PFSK-1 (cell line): ENCODE measurements at regions not wholly inside any gene's neighbourhood (a gene's known extent, or its start where the extent isn't known, plus 50 kb on each side); places are given as distances from the start of the nearest gene placed in this dataset.

Experiments used
- FOXP2 ChIP-seq: optimal IDR thresholded peaks from 2 replicates; pipeline ENCODE3; 2011; ENCODE audit warnings: borderline replicate concordance, control low read depth, inconsistent platforms; ENCODE audit not compliant: insufficient read depth; ENCODE audit errors: extremely low read length, extremely low read depth
- POLR2AphosphoS5 ChIP-seq: IDR thresholded peaks from 2 replicates; pipeline ENCODE4 v1.6.1; 2012; ENCODE audit warnings: low read depth, mild to moderate bottlenecking, control low read depth, low read length, moderate library complexity
- REST ChIP-seq, 2 experiments: IDR thresholded peaks; 2 replicates each; pipeline versions ENCODE4 v1.6.1 to v1.8.0; 2011 to 2012; ENCODE audit warnings: low read depth in 2 of 2, low read length in 2 of 2, control low read depth in 1 of 2, inconsistent platforms in 1 of 2, mild to moderate bottlenecking in 1 of 2, moderate library complexity in 1 of 2; ENCODE audit not compliant: insufficient read depth in 1 of 2
- SIN3A ChIP-seq: IDR thresholded peaks from 2 replicates; pipeline ENCODE4 v1.6.1; 2012; ENCODE audit warnings: mild to moderate bottlenecking, low read length, moderate library complexity, borderline replicate concordance; ENCODE audit not compliant: insufficient read depth
- TAF1 ChIP-seq: IDR thresholded peaks from 2 replicates; pipeline ENCODE4 v1.6.1; 2012; ENCODE audit warnings: low read length, control low read depth, borderline replicate concordance; ENCODE audit not compliant: insufficient read depth

- TF ChIP-seq TAF1 (no peak), REST (IDR thresholded peaks at IDR 0.05; ENCODE audit: insufficient read depth in 1 of 2, low read depth in 2 of 2, low read length in 2 of 2) (no peak), POLR2AphosphoS5 (no peak), FOXP2 (no peak), SIN3A (peak; percentile 56; the same call in 1 of the 2 replicates)
Observed at GRCh38 chrX:40169193-40170101, 71.7 kb upstream of the BCOR start.

DNA sequence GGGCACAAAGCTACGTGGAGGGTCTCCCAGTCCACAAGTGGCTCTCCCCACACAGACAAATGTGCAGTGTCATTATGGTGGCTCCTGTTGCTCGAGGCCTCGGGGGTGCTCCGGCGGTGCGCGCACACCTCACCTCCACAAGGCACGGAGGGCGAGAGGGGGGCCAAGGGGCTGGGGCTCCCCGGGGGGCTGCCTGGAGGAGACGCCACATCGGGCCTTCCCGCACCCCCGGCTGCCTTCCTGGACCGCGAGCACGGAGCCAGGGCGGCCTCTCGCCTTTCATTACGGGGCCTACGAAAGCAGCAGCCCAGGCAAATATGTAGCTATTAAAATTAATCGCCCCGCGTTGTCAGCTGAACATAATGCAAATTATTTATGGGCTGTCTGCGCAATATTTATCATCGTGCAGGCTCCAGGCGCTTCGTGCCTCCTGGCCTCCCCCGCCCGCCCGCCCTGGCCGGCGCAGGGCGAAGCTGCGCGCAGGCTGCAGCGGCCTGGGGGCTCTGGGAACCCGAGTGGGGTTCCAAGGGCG is 70.8 kb upstream of the BCOR start:
- TF ChIP-seq SIN3A (no peak), POLR2AphosphoS5 (no peak), REST (IDR thresholded peaks at IDR 0.05; ENCODE audit: insufficient read depth in 1 of 2, low read depth in 2 of 2, low read length in 2 of 2) (no peak), FOXP2 (no peak), TAF1 (no peak)

- TF ChIP-seq REST (IDR thresholded peaks at IDR 0.05; ENCODE audit: insufficient read depth in 1 of 2, low read depth in 2 of 2, low read length in 2 of 2) (no peak), FOXP2 (no peak), TAF1 (no peak), SIN3A (no peak), POLR2AphosphoS5 (no peak)
Observed at GRCh38 chrX:40167850-40168479, 70.2 kb upstream of the BCOR start.

DNA sequence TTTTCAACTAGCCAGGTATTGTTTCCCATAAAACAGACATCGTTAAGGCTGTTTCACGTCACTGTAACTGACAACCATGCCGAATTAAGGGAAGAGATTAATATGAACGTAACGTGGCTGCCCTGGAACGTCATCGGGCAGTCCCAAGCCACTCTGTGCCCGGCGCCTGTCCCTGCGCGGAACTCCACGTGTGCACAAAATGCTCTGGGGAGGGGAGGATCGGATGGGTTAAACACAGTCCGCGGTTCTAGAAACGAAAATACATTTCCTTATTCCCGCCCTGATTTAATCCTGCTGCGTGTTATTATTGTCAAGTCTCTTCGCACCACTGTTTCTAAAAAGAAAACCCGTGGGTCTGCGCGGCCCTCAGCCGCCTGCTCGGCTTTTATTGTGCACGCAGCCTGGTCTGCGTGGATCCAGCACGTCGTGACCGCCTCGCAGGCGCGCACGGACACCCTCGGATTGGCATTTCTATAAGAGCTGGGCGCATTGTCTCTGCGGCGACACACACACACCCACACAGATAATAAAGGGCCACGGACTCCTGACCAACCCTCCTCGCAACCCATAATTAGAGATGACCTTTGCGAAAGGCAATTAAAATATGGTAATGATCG is 69.6 kb upstream of the BCOR start:
- TF ChIP-seq REST (IDR thresholded peaks at IDR 0.05; ENCODE audit: insufficient read depth in 1 of 2, low read depth in 2 of 2, low read length in 2 of 2) (no peak), POLR2AphosphoS5 (no peak), FOXP2 (no peak)
